GM12874 (cell line): ENCODE measurements at regions not wholly inside any gene's neighbourhood (a gene's known extent, or its start where the extent isn't known, plus 50 kb on each side); places are given as distances from the start of the nearest gene placed in this dataset.

Source experiments
- TF ChIP-seq, protein P1 (sequence below): IDR thresholded peaks from 2 replicates; pipeline ENCODE4 v1.5.1; 2011; ENCODE audit warnings: low read depth, mild to moderate bottlenecking, control low read depth, low read length, moderate library complexity; ENCODE audit not compliant: insufficient read depth

DNA sequence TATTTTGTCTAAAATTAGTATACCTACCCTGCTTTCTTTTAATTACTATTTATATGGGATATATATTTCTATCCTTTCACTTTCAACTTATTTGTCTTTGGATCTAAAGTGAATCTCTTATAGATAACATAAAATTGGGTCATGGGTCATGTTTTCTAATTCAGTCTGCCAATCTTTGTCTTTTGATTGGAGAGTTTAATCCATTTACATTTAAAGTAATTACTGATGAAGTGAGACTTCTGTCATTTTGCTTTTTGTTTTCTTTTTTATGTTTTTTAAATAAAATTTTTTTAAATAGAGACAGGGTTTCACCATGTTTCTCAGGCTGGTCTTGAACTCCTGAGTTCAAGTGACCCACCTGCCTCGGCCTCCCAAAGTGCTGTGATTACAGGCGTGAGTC lies 50.5 kb upstream of the PRDM1 start:
- TF ChIP-seq, protein P1, sequence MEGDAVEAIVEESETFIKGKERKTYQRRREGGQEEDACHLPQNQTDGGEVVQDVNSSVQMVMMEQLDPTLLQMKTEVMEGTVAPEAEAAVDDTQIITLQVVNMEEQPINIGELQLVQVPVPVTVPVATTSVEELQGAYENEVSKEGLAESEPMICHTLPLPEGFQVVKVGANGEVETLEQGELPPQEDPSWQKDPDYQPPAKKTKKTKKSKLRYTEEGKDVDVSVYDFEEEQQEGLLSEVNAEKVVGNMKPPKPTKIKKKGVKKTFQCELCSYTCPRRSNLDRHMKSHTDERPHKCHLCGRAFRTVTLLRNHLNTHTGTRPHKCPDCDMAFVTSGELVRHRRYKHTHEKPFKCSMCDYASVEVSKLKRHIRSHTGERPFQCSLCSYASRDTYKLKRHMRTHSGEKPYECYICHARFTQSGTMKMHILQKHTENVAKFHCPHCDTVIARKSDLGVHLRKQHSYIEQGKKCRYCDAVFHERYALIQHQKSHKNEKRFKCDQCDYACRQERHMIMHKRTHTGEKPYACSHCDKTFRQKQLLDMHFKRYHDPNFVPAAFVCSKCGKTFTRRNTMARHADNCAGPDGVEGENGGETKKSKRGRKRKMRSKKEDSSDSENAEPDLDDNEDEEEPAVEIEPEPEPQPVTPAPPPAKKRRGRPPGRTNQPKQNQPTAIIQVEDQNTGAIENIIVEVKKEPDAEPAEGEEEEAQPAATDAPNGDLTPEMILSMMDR, result no peak

DNA sequence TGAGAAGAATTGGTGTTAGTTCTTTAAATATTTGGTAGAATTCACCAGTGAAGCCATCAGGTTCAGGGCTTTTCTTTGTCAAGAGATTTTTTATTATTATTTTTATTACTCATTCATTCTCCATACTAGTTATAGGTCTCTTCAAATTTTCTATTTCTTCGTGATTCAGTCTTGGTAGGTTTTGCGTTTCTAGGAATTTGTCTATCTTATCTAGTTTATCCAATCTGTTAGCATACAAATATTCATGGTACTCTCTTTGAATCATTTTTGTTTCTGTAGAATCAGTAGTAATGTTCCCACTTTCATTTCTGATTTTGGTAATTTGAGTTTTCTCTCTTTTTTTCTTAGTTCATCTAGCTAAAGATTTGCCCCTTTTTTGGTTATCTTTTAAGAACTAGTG lies 52.3 kb upstream of the PRDM1 start:
- TF ChIP-seq, protein P1, result no peak

DNA sequence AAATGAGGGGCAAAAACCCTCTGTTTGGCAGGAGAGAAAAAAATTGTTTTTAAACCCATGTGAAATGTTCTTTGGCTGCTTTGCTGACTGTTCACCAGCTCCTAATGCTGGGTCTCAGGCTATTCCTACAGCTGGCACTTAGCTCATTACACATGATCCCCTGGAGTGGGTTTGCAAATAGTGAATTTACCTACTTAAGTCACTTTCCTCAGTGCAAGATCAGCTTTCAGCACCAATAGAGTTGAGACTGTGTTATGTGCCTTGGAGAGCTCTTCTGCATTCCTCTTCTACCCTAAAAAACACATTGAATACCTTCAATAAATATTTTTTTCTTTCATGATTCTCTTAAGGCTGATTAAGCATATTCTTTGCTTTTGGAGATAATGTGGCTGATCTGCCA lies 58.4 kb upstream of the PRDM1 start:
- TF ChIP-seq, protein P1, result no peak

DNA sequence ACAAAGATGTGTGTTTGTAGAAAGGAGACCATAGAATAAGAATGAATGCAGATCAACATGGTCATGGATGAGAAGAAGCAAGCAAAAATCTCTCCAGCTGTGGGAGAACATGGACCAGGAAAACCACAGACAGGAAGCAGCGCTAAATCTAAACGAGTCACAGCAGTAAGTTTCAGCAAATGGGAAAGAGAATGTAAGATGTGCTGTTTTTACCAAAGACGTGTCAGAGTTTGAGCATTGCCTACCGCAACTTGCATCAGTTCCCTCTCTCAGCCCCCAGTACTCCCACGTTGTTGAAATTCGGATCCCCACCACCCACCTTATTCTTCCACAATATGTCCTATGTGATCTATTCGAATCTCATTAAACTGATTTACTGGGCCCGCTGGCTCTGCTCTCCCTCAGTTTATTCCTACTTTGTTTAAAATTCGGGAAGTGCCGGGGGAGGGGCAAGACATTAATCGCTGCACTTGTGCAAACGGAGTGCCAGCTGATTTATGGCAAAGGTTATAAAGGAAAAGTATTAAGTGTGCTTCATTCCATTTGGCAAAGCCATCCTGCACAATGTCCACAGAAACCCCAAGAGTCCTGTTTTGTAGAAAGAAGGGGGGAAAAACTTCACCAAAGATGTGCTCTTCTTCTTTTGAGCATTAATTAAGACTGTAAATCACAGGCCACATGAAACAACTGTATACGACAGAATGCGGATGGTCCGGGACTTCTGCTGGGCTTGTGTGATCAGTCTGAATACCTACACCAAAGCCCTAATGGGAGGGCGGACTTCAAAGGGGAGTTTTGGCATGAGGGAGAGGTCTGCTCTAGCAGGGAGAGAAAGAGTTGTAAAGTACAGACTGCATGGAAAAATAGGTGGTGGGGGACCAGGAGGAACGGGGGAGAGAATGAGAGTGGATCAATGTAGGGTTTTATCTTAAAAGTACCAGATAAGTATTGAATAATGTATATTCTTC lies 59.1 kb upstream of the PRDM1 start:
- TF ChIP-seq, protein P1, result no peak

DNA sequence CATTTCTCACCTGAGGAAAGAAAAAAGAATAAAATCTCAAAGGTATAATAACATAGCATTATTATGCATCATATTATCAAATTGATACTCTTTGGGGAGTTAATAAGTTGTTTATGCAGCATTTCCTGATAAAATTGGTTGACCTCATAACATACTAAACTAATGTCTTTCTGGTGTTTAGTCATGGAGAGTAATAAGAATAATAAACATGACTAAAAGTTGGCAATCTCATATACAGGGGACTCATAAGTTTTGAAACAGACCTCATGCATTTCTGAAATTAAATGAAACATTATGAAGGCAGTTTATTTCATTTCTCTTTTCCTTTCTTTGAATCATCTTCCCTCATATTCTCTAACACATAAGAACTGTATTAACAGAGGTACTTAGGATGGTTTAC lies 60.5 kb upstream of the PRDM1 start:
- TF ChIP-seq, protein P1, result no peak

DNA sequence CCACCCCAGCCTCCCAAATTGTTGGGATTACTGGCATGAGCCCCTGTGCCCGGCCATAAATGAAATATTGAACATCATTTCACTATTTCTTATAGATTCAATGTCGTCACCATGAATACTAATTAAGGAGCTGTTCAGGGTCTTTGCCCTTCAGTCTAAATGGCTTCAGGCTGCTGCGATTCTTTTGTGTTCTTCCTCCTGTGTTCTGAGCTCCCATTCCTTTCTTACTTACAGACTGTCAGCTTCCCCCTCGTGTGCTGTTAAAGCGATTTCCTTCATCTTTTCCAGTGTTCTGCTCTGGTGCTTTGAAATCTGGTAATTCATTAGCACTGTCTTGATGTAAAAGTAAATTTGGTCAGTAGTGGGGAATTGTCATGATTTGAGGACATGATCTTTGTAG lies 63.3 kb upstream of the PRDM1 start:
- TF ChIP-seq, protein P1, result no peak

DNA sequence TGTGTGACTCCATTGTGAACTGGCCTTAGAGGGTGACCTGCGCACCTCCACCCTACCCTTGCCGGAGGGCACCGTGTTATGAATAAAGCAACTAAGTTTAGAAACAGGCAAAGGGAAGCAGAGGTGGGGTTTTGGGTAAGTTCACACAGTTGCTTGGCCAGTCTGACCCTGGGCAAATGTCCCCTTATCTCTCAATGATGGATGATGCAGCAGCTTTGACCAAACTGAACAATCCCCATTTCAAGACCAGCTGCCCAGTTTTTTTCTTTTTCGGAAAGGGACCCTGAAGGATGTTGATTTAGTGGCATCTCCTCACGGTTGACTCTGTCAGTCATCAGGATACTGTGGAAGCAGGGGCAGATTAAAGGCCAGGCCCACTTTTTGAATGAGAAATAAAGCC lies 68.7 kb upstream of the PRDM1 start:
- TF ChIP-seq, protein P1, result no peak
